DND-41 (cell line): ENCODE measurements at regions not wholly inside any gene's neighbourhood (a gene's known extent, or its start where the extent isn't known, plus 50 kb on each side); places are given as distances from the start of the nearest gene placed in this dataset.

Source experiments
- EZH2 ChIP-seq: IDR thresholded peaks from 3 replicates; pipeline ENCODE4 v1.6.1; 2012; ENCODE audit warnings: borderline replicate concordance, low read depth, mild to moderate bottlenecking, moderate library complexity, low read length, inconsistent platforms; ENCODE audit not compliant: severe bottlenecking
- TF ChIP-seq, protein P1 (sequence below): IDR thresholded peaks from 2 replicates; pipeline ENCODE4 v1.5.1; 2012; ENCODE audit warnings: borderline replicate concordance, low read length, moderate library complexity, mild to moderate bottlenecking; ENCODE audit not compliant: poor library complexity, severe bottlenecking; ENCODE audit errors: extremely low read depth

- no peak for TF ChIP-seq EZH2
- TF ChIP-seq, protein P1, sequence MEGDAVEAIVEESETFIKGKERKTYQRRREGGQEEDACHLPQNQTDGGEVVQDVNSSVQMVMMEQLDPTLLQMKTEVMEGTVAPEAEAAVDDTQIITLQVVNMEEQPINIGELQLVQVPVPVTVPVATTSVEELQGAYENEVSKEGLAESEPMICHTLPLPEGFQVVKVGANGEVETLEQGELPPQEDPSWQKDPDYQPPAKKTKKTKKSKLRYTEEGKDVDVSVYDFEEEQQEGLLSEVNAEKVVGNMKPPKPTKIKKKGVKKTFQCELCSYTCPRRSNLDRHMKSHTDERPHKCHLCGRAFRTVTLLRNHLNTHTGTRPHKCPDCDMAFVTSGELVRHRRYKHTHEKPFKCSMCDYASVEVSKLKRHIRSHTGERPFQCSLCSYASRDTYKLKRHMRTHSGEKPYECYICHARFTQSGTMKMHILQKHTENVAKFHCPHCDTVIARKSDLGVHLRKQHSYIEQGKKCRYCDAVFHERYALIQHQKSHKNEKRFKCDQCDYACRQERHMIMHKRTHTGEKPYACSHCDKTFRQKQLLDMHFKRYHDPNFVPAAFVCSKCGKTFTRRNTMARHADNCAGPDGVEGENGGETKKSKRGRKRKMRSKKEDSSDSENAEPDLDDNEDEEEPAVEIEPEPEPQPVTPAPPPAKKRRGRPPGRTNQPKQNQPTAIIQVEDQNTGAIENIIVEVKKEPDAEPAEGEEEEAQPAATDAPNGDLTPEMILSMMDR = no peak
These were observed 268.6 kb downstream of the SV2B start for GRCh38 chr15:91368611-91369010.
